Spleen (tissue), 11 donors: ENCODE measurements at regions not wholly inside any gene's neighbourhood (a gene's known extent, or its start where the extent isn't known, plus 50 kb on each side); places are given as distances from the start of the nearest gene placed in this dataset.
A peak's percentile ranks its signal among the peaks of the same experiment; 100 is the strongest.
"Not testable (repeated sequence)": the region's sequence is repeated elsewhere in the genome, so short reads cannot be mapped to it uniquely, and the experiment has no call there.

Experiments used
- DNase-seq: peaks from one replicate; pipeline ENCODE4 v3.0.0-alpha.2; 2020
- H3K27ac ChIP-seq, 8 donors: fragments of 200-600 bp; sonication (generic) in 7 of 8; 1 replicate in 4 of 8; 2 replicates in 4 of 8; pipeline versions ENCODE4 v1.5.0 to v1.8.0; 2016 to 2021; ENCODE audit warnings: inconsistent platforms in 4 of 8, mild to moderate bottlenecking in 4 of 8, moderate library complexity in 1 of 8
- H3K27me3 ChIP-seq, 7 donors: fragments of 200-600 bp; sonication (generic) in 6 of 7; replicated peaks in 1 of 7; 1 replicate in 4 of 7; 2 replicates in 3 of 7; pipeline versions ENCODE4 v1.5.0 to v1.8.0; 2016 to 2021; ENCODE audit warnings: inconsistent platforms in 3 of 7, mild to moderate bottlenecking in 1 of 7
- H3K36me3 ChIP-seq, 6 donors: fragments of 200-600 bp; sonication (generic) in 5 of 6; 1 replicate in 4 of 6; 2 replicates in 2 of 6; pipeline versions ENCODE4 v1.5.0 to v1.8.0; 2016 to 2021; ENCODE audit warnings: inconsistent platforms in 2 of 6
- H3K4me1 ChIP-seq, 6 donors: fragments of 200-600 bp; sonication (generic) in 5 of 6; 1 replicate in 3 of 6; 2 replicates in 3 of 6; pipeline versions ENCODE4 v1.5.0 to v1.8.0; 2016 to 2021; ENCODE audit warnings: inconsistent platforms in 3 of 6
- H3K4me3 ChIP-seq, 8 donors: fragments of 200-600 bp; sonication (generic) in 7 of 8; 1 replicate in 4 of 8; 2 replicates in 4 of 8; pipeline versions ENCODE4 v1.5.0 to v1.8.0; 2016 to 2021; ENCODE audit warnings: inconsistent platforms in 4 of 8, mild to moderate bottlenecking in 4 of 8, moderate library complexity in 2 of 8
- H3K9me3 ChIP-seq, 8 donors: fragments of 200-600 bp; sonication (generic) in 7 of 8; 1 replicate in 4 of 8; 2 replicates in 4 of 8; pipeline versions ENCODE4 v1.5.0 to v1.8.0; 2016 to 2021; ENCODE audit warnings: inconsistent platforms in 4 of 8
- whole genome bisulfite sequencing, 5 donors: extraction: QIAGEN DNeasy Blood & Tissue Kit in 3 of 5; methylation state at CpG; one replicate each; pipeline versions ENCODE4 v1.1.5 to v1.1.7; 2013 to 2018; 5-methylcytosine and 5-hydroxymethylcytosine counted together
- intact Hi-C: fragments of 100-400 bp; cut with DNase I; formaldehyde crosslinking; loops from one replicate; pipeline ENCODE4 v1.15.0; 2023; ENCODE audit warnings: low total_unique reads
- donor health status: healthy with polysubstance abuse.
- donor health status: DM: no; HTN: no; CAD: no; lungs with moderate emphysema.
- donor health status: DM: no; HTN: no; CAD: no.
- donor health status: Bipolar disorder and iron deficiency.
- donor health status: healthy.
- donor health status: DM: no; HTN: no; CAD: no.
- donor health status: DM: yes; HTN: yes; CAD: no.

DNA sequence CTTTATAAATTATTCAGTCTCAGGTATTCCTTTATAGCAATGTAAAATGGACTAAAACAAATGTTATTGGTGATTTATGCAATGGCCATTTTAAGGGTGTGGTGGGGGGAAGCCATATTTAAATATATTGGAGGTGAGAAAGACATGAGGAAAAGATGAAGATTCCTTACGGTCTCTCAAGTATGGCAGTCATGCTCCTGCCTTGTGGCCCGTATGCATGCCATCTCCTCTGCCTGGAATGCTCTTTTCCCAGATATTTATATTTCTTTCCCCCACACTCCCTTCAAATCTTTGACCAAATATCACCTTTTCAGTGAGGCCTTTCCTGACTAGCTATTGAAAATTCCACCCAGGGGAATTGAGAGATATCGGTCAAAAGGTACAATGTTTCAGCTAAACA is 206.0 kb downstream of the POTEM start:
- peaks cover 0 to 11% (median 3%) of the 10 kb centered on the region in 8 donors for H3K9me3 ChIP-seq
- H3K4me3 ChIP-seq, H3K36me3 ChIP-seq, intact Hi-C loops, H3K27ac ChIP-seq, H3K27me3 ChIP-seq, H3K4me1 ChIP-seq: not testable (repeated sequence)
- peak; percentile 52 for DNase-seq
- WGBS, 5 donors = 80 to 92% (median 82%) methylated on average over 2 to 3 of the region's 3 CpGs

DNA sequence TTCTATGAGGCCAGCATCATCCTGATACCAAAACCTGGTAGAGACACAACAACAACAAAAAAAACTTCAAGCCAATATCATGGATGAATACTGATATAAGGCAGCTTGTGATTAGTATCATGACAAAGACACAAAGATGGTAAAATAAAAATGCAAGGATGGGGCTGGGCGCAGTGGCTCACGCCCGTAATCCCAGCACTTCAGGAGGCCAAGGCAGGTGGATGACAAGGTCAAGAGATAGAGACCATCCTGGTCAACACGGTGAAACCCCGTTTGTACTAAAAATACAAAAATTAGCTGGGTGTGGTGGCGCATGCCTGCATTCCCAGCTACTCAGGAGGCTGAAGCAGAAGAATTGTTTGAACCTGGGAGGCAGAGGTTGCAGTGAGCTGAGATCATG is 210.2 kb downstream of the POTEM start:
- intact Hi-C loops, H3K9me3 ChIP-seq, H3K36me3 ChIP-seq, H3K4me1 ChIP-seq, H3K27ac ChIP-seq, H3K4me3 ChIP-seq, H3K27me3 ChIP-seq: not testable (repeated sequence)
- 40 to 83% (median 61%) methylated on average over 2 to 5 of the region's 6 CpGs; no CpG with 5 or more reads in 1 of the 5 donors for WGBS, 5 donors
- DNase-seq = peak; percentile 69

DNA sequence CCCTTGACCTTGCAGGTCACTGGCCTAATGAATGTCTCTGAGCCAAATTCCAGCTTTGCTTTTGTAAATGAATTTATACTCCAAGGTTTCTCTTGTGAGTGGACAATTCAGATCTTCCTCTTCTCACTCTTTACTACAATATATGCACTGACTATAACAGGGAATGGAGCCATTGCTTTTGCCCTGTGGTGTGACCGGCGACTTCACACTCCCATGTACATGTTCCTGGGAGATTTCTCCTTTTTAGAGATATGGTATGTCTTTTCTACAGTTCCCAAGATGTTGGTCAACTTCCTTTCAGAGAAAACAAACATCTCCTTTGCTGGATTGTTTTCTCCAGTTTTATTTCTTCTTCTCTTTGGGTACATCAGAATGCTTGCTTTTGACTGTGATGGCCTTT is 213.1 kb downstream of the POTEM start:
- intact Hi-C loops, H3K27me3 ChIP-seq, H3K36me3 ChIP-seq, H3K4me1 ChIP-seq, H3K4me3 ChIP-seq, H3K27ac ChIP-seq, H3K9me3 ChIP-seq: not testable (repeated sequence)
- peak; percentile 70 for DNase-seq
- WGBS, 5 donors = 72 to 81% (median 77%) methylated on average over 2 of the region's 2 CpGs

- H3K36me3 ChIP-seq, H3K9me3 ChIP-seq, DNase-seq, H3K4me3 ChIP-seq, H3K27ac ChIP-seq, H3K27me3 ChIP-seq, intact Hi-C loops, H3K4me1 ChIP-seq: not testable (repeated sequence)
- WGBS, 5 donors = 42 to 57% (median 49%) methylated on average over 3 of the region's 3 CpGs
Measured at GRCh38 chr14:19180881-19181280, 213.6 kb downstream of the POTEM start.

GRCh38 chr14:19195146-19195545 is 227.9 kb downstream of the POTEM start:
- 70 to 87% (median 76%) methylated on average over 3 of the region's 4 CpGs for WGBS, 5 donors
- H3K4me1 ChIP-seq, H3K27me3 ChIP-seq, H3K27ac ChIP-seq, intact Hi-C loops, DNase-seq, H3K9me3 ChIP-seq, H3K4me3 ChIP-seq, H3K36me3 ChIP-seq: not testable (repeated sequence)

- H3K4me3 ChIP-seq, intact Hi-C loops, H3K27me3 ChIP-seq, H3K36me3 ChIP-seq, DNase-seq, H3K9me3 ChIP-seq, H3K4me1 ChIP-seq, H3K27ac ChIP-seq: not testable (repeated sequence)
- WGBS, 5 donors = 55 to 84% (median 68%) methylated on average over 2 to 3 of the region's 4 CpGs
Measured at GRCh38 chr14:19197488-19198234, 230.4 kb downstream of the POTEM start.

GRCh38 chr14:19198341-19198740 is 231.1 kb downstream of the POTEM start:
- intact Hi-C loops, H3K4me1 ChIP-seq, H3K4me3 ChIP-seq, H3K36me3 ChIP-seq, H3K27me3 ChIP-seq, H3K9me3 ChIP-seq, H3K27ac ChIP-seq, DNase-seq: not testable (repeated sequence)
- 28 to 49% (median 40%) methylated on average over 3 of the region's 3 CpGs for WGBS, 5 donors

DNA sequence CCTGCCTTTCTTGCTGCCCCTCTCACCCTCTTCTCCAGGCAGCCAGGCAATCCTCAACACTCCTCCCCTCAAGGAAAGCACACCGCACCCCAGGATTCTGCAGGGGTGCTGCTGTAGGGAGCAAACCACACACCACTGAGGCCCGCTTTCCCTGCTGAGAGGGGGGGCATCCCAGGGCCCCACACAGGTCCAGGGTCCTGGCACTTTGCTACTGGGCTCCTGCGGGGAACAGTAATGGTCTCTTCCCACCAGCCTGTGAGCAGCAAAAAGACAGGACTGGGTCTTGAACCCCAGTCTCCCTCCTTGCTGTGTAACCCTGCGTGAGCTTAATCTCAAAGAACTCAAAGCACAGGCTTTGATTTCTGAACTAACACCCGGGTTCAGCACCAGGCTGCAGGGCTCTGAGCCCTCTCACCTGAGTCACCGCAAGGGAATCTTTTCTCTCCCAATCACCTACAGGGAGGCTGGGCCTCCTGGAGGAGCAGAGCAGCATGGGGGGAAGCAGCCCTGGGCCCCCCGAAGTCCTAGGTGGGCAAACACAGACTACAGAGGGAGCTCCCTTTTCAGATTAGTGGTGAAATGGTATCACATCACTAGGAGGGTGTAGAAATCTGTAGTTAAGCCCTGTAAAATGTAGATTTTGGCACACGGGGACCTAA is 232.6 kb downstream of the POTEG start:
- H3K4me3 ChIP-seq, H3K27me3 ChIP-seq, H3K36me3 ChIP-seq, H3K9me3 ChIP-seq, intact Hi-C loops, H3K4me1 ChIP-seq, H3K27ac ChIP-seq, DNase-seq: not testable (repeated sequence)
- 71 to 86% (median 77%) methylated on average over 6 to 8 of the region's 8 CpGs for WGBS, 5 donors

- H3K36me3 ChIP-seq, H3K9me3 ChIP-seq, H3K27ac ChIP-seq, H3K27me3 ChIP-seq, H3K4me1 ChIP-seq, intact Hi-C loops, H3K4me3 ChIP-seq, DNase-seq: not testable (repeated sequence)
- 68 to 92% (median 78%) methylated on average over 4 to 7 of the region's 7 CpGs for WGBS, 5 donors
Measured at GRCh38 chr14:19202053-19202442, 232.1 kb downstream of the POTEG start.

GRCh38 chr14:19203250-19203972 is 230.7 kb downstream of the POTEG start:
- H3K27me3 ChIP-seq, H3K4me3 ChIP-seq, H3K4me1 ChIP-seq, H3K27ac ChIP-seq, intact Hi-C loops, H3K36me3 ChIP-seq, H3K9me3 ChIP-seq, DNase-seq: not testable (repeated sequence)
- WGBS, 5 donors = 54 to 72% (median 62%) methylated on average over 4 to 5 of the region's 5 CpGs

GRCh38 chr14:19204827-19205226 is 229.3 kb downstream of the POTEG start:
- H3K4me1 ChIP-seq, H3K27me3 ChIP-seq, H3K9me3 ChIP-seq, H3K27ac ChIP-seq, H3K4me3 ChIP-seq, intact Hi-C loops, DNase-seq, H3K36me3 ChIP-seq: not testable (repeated sequence)
- 39 to 60% (median 48%) methylated on average over 2 of the region's 2 CpGs for WGBS, 5 donors
